K562 (cell line): ENCODE measurements at regions not wholly inside any gene's neighbourhood (a gene's known extent, or its start where the extent isn't known, plus 50 kb on each side); places are given as distances from the start of the nearest gene placed in this dataset.

Experiments used
- ATAC-seq: fragments of 200-7000 bp; cut with Tn5 transposase; 3 replicates; pipeline ENCODE4 v1.9.1; 2020; ENCODE audit warnings: moderate library complexity
- BruUV-seq: library from RNA; stranded (reverse); fragments of 400-500 nt; replicated peaks from 2 replicates; lab custom pipeline; 2021; lab: Mats Ljungman, UMichigan
- CTCF ChIA-PET: fragments of 300-600 bp; formaldehyde crosslinking; extraction: SDS; loops from one replicate; lab custom pipeline; 2021; ENCODE audit warnings: low intra/inter-chr PET ratio; lab: Yijun Ruan, JAX
- POLR2A ChIA-PET: fragments of 300-600, 350-650 bp; sonication (Branson Sonifier 250); formaldehyde crosslinking; extraction: SDS; loops from one replicate; lab custom pipeline; 2021; ENCODE audit warnings: antibody characterized with exemption, inconsistent platforms; lab: Yijun Ruan, JAX
- DNase-seq, 4 experiments: peaks; one replicate each; pipeline versions ENCODE4 v3.0.0 to v3.0.0-alpha.2; 2011 to 2018; ENCODE audit warnings: low spot score in 3 of 4, mixed read lengths in 3 of 4; ENCODE audit errors: extremely low read depth in 1 of 4
- FAIRE-seq: peaks from 2 replicates; lab custom pipeline; 2011; peaks lifted over from hg19 to GRCh38; lab: Jason Lieb, UNC
- H2AFZ ChIP-seq: 2 replicates; pipeline ENCODE4 v1.6.0; 2011; ENCODE audit warnings: low read depth, low read length, control low read depth, inconsistent platforms
- H3K27ac ChIP-seq: fragments of 200-600 bp; 3 replicates; pipeline ENCODE4 v1.8.0; 2011; ENCODE audit warnings: low read depth, mild to moderate bottlenecking, control low read depth, inconsistent platforms, low read length, moderate library complexity, mixed read lengths; ENCODE audit errors: extremely low read depth
- H3K27me3 ChIP-seq, 2 experiments: fragments of 300-600 bp in 1 of 2; 2 replicates in 1 of 2; 3 replicates in 1 of 2; pipeline versions ENCODE4 v1.6.0 to v1.8.0; 2011; ENCODE audit warnings: inconsistent platforms in 2 of 2, low read length in 2 of 2, mild to moderate bottlenecking in 1 of 2, mixed read lengths in 1 of 2, moderate library complexity in 1 of 2; ENCODE audit not compliant: control insufficient read depth in 2 of 2, insufficient read depth in 2 of 2
- H3K36me3 ChIP-seq: fragments of 300-600 bp; 3 replicates; pipeline ENCODE4 v1.8.0; 2011; ENCODE audit warnings: mild to moderate bottlenecking, low read length, inconsistent platforms; ENCODE audit not compliant: control insufficient read depth, insufficient read depth
- H3K4me1 ChIP-seq, 2 experiments: fragments of 200-600 bp in 1 of 2; replicated peaks in 1 of 2; 2 replicates in 1 of 2; 3 replicates in 1 of 2; pipeline versions ENCODE4 v1.5.1 to v1.8.0; 2011; ENCODE audit warnings: inconsistent platforms in 2 of 2, low read length in 2 of 2, mild to moderate bottlenecking in 1 of 2, mixed read lengths in 1 of 2, moderate library complexity in 1 of 2; ENCODE audit not compliant: control insufficient read depth in 2 of 2, insufficient read depth in 2 of 2
- H3K4me2 ChIP-seq: 2 replicates; pipeline ENCODE4 v1.6.1; 2011; ENCODE audit warnings: low read length, control low read depth, inconsistent platforms, mixed read lengths; ENCODE audit not compliant: insufficient read depth
- H3K4me3 ChIP-seq: fragments of 200-600 bp; sonication (generic), shearing (Covaris generic); 2 replicates; pipeline ENCODE4 v1.5.1; 2016; ENCODE audit warnings: control low read depth, inconsistent platforms
- H3K79me2 ChIP-seq: fragments of 200-600 bp; 3 replicates; pipeline ENCODE4 v1.8.0; 2011; ENCODE audit warnings: low read length, inconsistent platforms; ENCODE audit not compliant: control insufficient read depth, insufficient read depth
- H3K9ac ChIP-seq, 2 experiments: 2 replicates each; pipeline versions ENCODE4 v1.6.0 to v1.6.1; 2011; ENCODE audit warnings: low read depth in 2 of 2, low read length in 2 of 2, control low read depth in 1 of 2, inconsistent platforms in 1 of 2, mild to moderate bottlenecking in 1 of 2, mixed read lengths in 1 of 2; ENCODE audit not compliant: insufficient read depth in 1 of 2
- H3K9me1 ChIP-seq: one replicate; pipeline ENCODE4 v1.6.0; 2011; ENCODE audit warnings: inconsistent platforms, mild to moderate bottlenecking, low read length, moderate library complexity; ENCODE audit not compliant: control insufficient read depth, insufficient read depth
- H3K9me3 ChIP-seq: replicated peaks from 2 replicates; pipeline ENCODE4 v1.5.1; 2011; ENCODE audit warnings: low read depth, low read length, inconsistent platforms; ENCODE audit not compliant: control insufficient read depth, insufficient read depth
- H4K20me1 ChIP-seq: replicated peaks from 2 replicates; pipeline ENCODE4 v1.6.1; 2011; ENCODE audit warnings: low read length, inconsistent platforms, mixed read lengths; ENCODE audit not compliant: control insufficient read depth, insufficient read depth
- CBFA2T3 ChIP-seq: fragments of 450-650 bp; IDR thresholded peaks from 2 replicates; pipeline ENCODE4 v1.6.1; 2017
- DNMT1 ChIP-seq: fragments of 450-650 bp; IDR thresholded peaks from 2 replicates; pipeline ENCODE4 v1.6.1; 2016; ENCODE audit warnings: antibody characterized with exemption, mild to moderate bottlenecking
- ELF1 ChIP-seq: fragments of 200-800 bp; sonication (Bioruptor generic); IDR thresholded peaks from 2 replicates; pipeline ENCODE4 v1.6.1; 2016; ENCODE audit warnings: missing genetic modification characterization, missing compliant biosample characterization
- FOXK2 ChIP-seq, 2 experiments: fragments of 450-650 bp; IDR thresholded peaks in 1 of 2; conservative IDR thresholded peaks in 1 of 2; 2 replicates each; pipeline ENCODE4 v1.6.1; 2016; ENCODE audit warnings: low read depth in 2 of 2, mild to moderate bottlenecking in 1 of 2
- MIER1 ChIP-seq: fragments of 450-650 bp; IDR thresholded peaks from 2 replicates; pipeline ENCODE4 v1.6.1; 2016; ENCODE audit warnings: antibody characterized with exemption, mild to moderate bottlenecking, low read depth
- TBP ChIP-seq: optimal IDR thresholded peaks from 2 replicates; pipeline ENCODE3; 2011; ENCODE audit warnings: low read depth, low read length, improper control_type of control experiment
- ZNF699 ChIP-seq: fragments of 250-450 bp; sonication (Bioruptor Pico); IDR thresholded peaks from 2 replicates; pipeline ENCODE4 v1.8.0; 2021; ENCODE audit warnings: mild to moderate bottlenecking, moderate library complexity; ENCODE audit not compliant: insufficient replicate concordance
- ZZZ3 ChIP-seq: fragments of 450-650 bp; IDR thresholded peaks from 2 replicates; pipeline ENCODE4 v1.6.1; 2016; ENCODE audit warnings: antibody characterized with exemption, mild to moderate bottlenecking, moderate library complexity
- WGBS: fragments of 100-300 bp; shearing (Covaris generic); methylation state at CpG from one replicate; pipeline ENCODE4 v1.1.6; 2016; ENCODE audit warnings: low coverage, mixed read lengths; ENCODE audit not compliant: insufficient coverage; ENCODE audit errors: missing lambda C conversion rate; 5-methylcytosine and 5-hydroxymethylcytosine counted together
- in situ Hi-C: fragments of 300-500 bp; cut with MboI; formaldehyde crosslinking; loops from 4 replicates; pipeline ENCODE4 v1.15.0; 2018; ENCODE audit warnings: inconsistent platforms, mixed read lengths
- intact Hi-C: fragments of 100-400 bp; cut with micrococcal nuclease; formaldehyde crosslinking; loops from 2 replicates; pipeline ENCODE4 v1.14.2; 2022

GRCh38 chr6:22631091-22631490, 61.7 kb downstream of the HDGFL1 start:
- ChIA-PET POLR2A (no interaction called here), CTCF (no interaction called here)
- no peaks in the 10 kb centered on the region for H3K4me1 ChIP-seq
- no peak overlapping the region for H3K4me3 ChIP-seq
- no peaks in the 10 kb centered on the region for H3K9me1 ChIP-seq
- in situ Hi-C loops: no loop called here
- no peak overlapping the region for H3K4me2 ChIP-seq
- intact Hi-C loops: no loop called here
- no peak for ATAC-seq
- no peak for FAIRE-seq
- no peaks in the 10 kb centered on the region for H3K27me3 ChIP-seq
- DNase-seq: no peak
- WGBS: 4% methylated on average over 2 of the region's 2 CpGs
- no peak overlapping the region for H2AFZ ChIP-seq
- no peak overlapping the region for H3K27ac ChIP-seq
- no peak overlapping the region for H3K9ac ChIP-seq
- BruUV-seq: no TSS peak
- no peaks in the 10 kb centered on the region for H4K20me1 ChIP-seq
- H3K79me2 ChIP-seq: no peaks in the 10 kb centered on the region
- H3K9me3 ChIP-seq: peaks cover 2% of the 10 kb centered on the region; the same call in 1 of the 2 replicates
- TF ChIP-seq DNMT1: no peak
- TF ChIP-seq ZZZ3: no peak
- TF ChIP-seq, all 486 proteins: peak for 0
- H3K36me3 ChIP-seq: no peaks in the 10 kb centered on the region

- TF ChIP-seq FOXK2 (conservative IDR thresholded peaks at IDR 0.05 in 1 of 2, IDR thresholded peaks at IDR 0.05 in 1 of 2; ENCODE audit: low read depth in 2 of 2) (no peak), TBP (no peak), MIER1 (no peak), ELF1 (tag) (no peak), CBFA2T3 (no peak), ZNF699 (CRISPR knock-in tag) (no peak)
- H3K4me1 ChIP-seq: no peaks in the 10 kb centered on the region
- no peak overlapping the region for H3K4me3 ChIP-seq
- no peaks in the 10 kb centered on the region for H3K9me1 ChIP-seq
- H3K9me3 ChIP-seq: no peaks in the 10 kb centered on the region
- DNase-seq (no peak), ATAC-seq (no peak), FAIRE-seq (no peak)
- no peaks in the 10 kb centered on the region for H3K79me2 ChIP-seq
- no peak overlapping the region for H3K9ac ChIP-seq
- H3K36me3 ChIP-seq: no peaks in the 10 kb centered on the region
- POLR2A ChIA-PET: no interaction called here
- no peaks in the 10 kb centered on the region for H3K27me3 ChIP-seq
- no TSS peak for BruUV-seq
- CTCF ChIA-PET: no interaction called here
- H3K4me2 ChIP-seq: no peak overlapping the region
- 7% methylated on average over 2 of the region's 2 CpGs for WGBS
- in situ Hi-C loops: no loop called here
- no peaks in the 10 kb centered on the region for H4K20me1 ChIP-seq
- intact Hi-C loops: no loop called here
- H3K27ac ChIP-seq: no peak overlapping the region
- no peak overlapping the region for H2AFZ ChIP-seq
Measured at GRCh38 chr6:22632581-22633145, 63.3 kb downstream of the HDGFL1 start.
